Suppressor macrophage (primary cell): ENCODE measurements at regions not wholly inside any gene's neighbourhood (a gene's known extent, or its start where the extent isn't known, plus 50 kb on each side); places are given as distances from the start of the nearest gene placed in this dataset.
"Not testable (repeated sequence)": the region's sequence is repeated elsewhere in the genome, so short reads cannot be mapped to it uniquely, and the experiment has no call there.

ENCODE experiments used
- DNase-seq, 4 experiments: peaks; one replicate each; pipeline ENCODE4 v3.0.0-alpha.2; 2020 to 2022

DNA sequence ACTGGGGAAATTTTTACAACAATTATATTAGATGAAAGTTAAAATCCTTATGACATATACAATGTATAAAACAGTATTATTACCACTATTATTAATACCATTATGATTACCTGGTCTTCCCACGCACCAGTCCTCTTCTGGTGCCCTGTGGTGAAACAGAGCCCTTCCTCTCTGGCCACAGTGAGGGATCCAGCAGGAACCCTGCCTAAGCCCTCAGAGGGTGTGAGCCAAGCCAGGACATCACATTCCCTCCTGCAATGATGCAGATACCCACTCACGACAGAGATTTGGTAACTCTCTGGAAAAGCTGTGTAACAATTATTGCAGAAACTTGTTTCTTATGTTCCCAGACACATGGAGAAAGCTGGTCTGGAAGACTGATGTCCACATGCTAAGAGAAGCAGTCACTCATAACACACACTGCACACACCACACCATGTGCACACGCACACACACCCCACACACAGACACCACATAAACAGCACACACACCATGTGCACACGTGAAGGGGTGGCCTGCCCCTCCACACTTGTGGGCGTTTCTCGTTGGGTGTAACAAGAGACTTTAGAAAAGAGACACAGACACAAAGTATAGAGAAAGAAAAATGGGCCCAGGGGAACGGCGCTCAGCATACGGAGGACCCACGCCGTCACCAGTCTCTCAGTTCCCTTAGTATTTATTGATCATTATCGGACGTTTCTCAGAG lies 1373.8 kb upstream of the DEFB115 start:
- DNase-seq, result not testable (repeated sequence)

DNA sequence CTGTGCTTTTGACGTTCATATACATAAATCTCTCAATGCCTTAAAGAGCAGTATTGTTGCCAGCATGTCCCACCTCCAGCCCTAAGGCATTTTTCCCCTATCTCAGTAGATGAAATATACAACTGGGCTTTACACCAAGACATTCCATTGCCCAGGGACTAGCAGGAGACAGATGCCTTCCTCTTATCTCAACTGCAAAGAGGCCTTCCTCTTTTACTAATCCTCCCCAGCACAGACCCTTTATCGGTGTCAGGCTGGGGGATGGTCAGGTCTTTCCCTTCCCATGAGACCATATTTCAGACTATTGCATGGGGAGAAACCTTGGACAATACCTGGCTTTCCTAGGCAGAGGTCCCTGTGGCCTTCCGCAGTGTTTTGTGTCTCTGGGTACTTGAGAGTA lies 1373.1 kb upstream of the DEFB115 start:
- DNase-seq, result not testable (repeated sequence)

DNA sequence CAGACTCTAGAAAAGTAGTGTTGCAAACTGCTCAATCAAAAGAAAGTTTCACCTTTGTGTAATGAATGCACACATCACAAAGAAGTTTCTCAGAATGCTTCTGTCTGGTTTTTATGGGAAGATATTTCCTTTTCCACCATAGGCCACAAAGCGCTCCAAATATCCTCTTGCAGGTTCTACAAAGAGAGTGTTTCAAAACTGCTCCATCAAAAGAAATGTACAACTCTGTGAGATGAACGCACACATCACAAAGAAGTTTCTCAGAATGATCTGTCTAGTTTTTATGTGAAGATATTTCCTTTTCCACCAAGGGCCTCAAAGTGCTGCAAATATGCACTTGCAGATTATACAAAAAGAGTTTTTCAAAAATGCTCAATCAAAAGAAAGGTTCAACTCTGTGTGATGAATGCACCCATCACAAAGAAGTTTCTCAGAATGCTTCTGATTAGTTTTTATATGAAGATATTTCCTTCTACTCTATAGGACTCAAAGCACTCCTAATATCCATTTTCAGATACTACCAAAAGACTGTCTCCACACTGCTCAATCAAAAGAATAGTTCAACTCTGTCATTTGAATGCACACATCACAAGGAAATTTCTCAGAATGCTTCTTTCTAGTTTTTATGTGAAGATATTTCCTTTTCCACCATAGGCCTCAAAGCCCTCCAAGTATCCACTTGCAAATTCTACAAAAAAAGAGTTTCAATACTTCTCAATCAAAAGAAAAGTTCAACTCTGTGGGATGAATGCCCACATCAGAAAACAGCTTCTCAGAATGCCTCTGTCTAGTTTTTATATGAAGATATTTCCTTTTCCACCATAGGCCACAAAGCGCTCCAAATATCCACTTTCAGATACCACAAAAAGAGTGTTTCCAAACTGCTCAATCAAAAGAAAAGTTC lies 1371.9 kb upstream of the DEFB115 start:
- DNase-seq, result not testable (repeated sequence)

- DNase-seq, result not testable (repeated sequence)
Observed at GRCh38 chr20:29891555-29891954, 1365.9 kb upstream of the DEFB115 start.
